ENCODE measurements at regions not wholly inside any gene's neighbourhood (a gene's known extent, or its start where the extent isn't known, plus 50 kb on each side); places are given as distances from the start of the nearest gene placed in this dataset.

DNA sequence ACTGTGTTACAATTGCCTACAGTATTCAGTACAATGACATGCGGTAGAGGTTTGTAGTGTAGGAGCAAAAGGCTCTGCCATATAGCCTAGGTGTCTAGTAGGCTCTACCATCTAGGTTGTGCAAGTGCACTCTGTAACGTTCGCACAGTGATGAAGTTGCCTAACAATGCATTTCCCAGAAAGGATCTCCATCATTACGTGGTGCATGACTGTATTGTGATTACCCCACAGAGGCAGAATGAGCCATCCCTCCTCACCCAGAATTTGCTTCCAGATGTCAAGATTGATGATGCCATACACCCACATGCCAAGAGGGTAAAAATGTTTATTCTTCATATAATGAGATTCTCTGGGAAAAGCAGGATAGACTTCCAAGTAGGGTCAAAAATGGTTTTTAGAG is 199.3 kb upstream of the CTTNBP2NL start:
- no peaks in the 10 kb centered on the region for H3K9me2 ChIP-seq (ENCODE audit: insufficient read depth, low read length)
- no peaks in the 10 kb centered on the region for H3K79me2 ChIP-seq (replicated peaks; ENCODE audit: insufficient read depth, low read length)
- H3F3A ChIP-seq (ENCODE audit: insufficient read depth, low read length, poor library complexity, severe bottlenecking): no peaks in the 10 kb centered on the region
- no peak overlapping the region for H2AFZ ChIP-seq (ENCODE audit: low read depth, low read length)
- TF ChIP-seq EZH2 (IDR thresholded peaks at IDR 0.05; ENCODE audit: borderline replicate concordance, insufficient read depth, low read length, poor library complexity, severe bottlenecking) (no peak), RAD21 (conservative IDR thresholded peaks at IDR 0.05) (no peak), EP300 (conservative IDR thresholded peaks at IDR 0.05; ENCODE audit: poor library complexity, severe bottlenecking) (no peak)
- H4K20me1 ChIP-seq (ENCODE audit: insufficient read depth): no peaks in the 10 kb centered on the region
- H3K27me3 ChIP-seq (ENCODE audit: insufficient read depth, low read depth, low read length): no peaks in the 10 kb centered on the region
- no peaks in the 10 kb centered on the region for H3K9me3 ChIP-seq (ENCODE audit: low read length)
- peak overlapping the region; percentile 7 for H3K4me3 ChIP-seq (ENCODE audit: low read length)
- H3K27ac ChIP-seq (ENCODE audit: low read length): peak overlapping the region; percentile 40
- H3K36me3 ChIP-seq (ENCODE audit: insufficient read depth, low read length): no peaks in the 10 kb centered on the region
- H3K9ac ChIP-seq (ENCODE audit: low read length): no peak overlapping the region
- H3K4me2 ChIP-seq (ENCODE audit: low read length): no peak overlapping the region

DNA sequence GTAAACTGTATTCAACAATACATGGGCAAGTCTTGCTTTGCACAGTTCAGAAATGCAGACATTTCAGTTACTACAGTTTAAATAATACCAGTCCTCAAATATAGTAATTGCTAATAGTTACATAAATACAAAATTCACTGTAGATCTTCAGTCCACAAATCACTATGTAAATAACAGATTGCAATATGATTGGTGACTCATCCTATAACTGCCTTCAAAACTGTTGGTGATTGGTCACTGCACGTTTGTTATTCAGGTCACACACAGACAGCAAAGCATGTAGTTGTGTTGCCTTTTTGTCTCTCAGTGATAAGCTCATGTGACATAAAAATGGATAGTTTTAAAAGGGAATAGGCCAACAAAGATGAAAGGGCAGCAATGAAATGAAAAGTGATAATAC is 186.5 kb upstream of the CTTNBP2NL start:
- H3K4me3 ChIP-seq (ENCODE audit: low read length): no peak overlapping the region

DNA sequence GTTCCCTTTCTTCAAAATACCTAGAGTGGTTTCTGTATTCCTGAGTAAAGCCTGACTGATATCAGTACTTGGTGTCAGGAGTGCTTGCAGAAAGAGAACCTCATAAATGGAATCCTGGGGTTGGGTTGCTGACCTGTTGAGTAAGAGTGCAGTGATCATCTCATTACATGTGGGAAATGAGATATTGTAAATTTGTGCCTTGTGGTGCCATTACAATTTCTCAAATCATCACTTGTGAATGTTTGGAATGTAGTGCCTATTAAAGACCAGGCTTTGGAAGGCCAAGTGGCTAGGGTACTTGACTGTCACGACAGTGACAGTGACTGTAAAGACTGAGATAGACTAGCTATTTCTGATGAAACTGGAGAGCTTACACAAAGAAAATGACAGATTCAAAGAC is 176.7 kb upstream of the CTTNBP2NL start:
- TF ChIP-seq POLR2AphosphoS5 (IDR thresholded peaks at IDR 0.05): no peak
- TF ChIP-seq EP300 (conservative IDR thresholded peaks at IDR 0.05; ENCODE audit: poor library complexity, severe bottlenecking): no peak
- TF ChIP-seq SMC3 (conservative IDR thresholded peaks at IDR 0.05; ENCODE audit: poor library complexity): no peak
- no peak for TF ChIP-seq EZH2 (IDR thresholded peaks at IDR 0.05; ENCODE audit: borderline replicate concordance, insufficient read depth, low read length, poor library complexity, severe bottlenecking)
- TF ChIP-seq, protein P1, sequence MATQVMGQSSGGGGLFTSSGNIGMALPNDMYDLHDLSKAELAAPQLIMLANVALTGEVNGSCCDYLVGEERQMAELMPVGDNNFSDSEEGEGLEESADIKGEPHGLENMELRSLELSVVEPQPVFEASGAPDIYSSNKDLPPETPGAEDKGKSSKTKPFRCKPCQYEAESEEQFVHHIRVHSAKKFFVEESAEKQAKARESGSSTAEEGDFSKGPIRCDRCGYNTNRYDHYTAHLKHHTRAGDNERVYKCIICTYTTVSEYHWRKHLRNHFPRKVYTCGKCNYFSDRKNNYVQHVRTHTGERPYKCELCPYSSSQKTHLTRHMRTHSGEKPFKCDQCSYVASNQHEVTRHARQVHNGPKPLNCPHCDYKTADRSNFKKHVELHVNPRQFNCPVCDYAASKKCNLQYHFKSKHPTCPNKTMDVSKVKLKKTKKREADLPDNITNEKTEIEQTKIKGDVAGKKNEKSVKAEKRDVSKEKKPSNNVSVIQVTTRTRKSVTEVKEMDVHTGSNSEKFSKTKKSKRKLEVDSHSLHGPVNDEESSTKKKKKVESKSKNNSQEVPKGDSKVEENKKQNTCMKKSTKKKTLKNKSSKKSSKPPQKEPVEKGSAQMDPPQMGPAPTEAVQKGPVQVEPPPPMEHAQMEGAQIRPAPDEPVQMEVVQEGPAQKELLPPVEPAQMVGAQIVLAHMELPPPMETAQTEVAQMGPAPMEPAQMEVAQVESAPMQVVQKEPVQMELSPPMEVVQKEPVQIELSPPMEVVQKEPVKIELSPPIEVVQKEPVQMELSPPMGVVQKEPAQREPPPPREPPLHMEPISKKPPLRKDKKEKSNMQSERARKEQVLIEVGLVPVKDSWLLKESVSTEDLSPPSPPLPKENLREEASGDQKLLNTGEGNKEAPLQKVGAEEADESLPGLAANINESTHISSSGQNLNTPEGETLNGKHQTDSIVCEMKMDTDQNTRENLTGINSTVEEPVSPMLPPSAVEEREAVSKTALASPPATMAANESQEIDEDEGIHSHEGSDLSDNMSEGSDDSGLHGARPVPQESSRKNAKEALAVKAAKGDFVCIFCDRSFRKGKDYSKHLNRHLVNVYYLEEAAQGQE (IDR thresholded peaks at IDR 0.05; ENCODE audit: borderline replicate concordance): no peak
- TF ChIP-seq TAF1 (IDR thresholded peaks at IDR 0.05; ENCODE audit: low read depth): no peak
- TF ChIP-seq MXI1 (conservative IDR thresholded peaks at IDR 0.05; ENCODE audit: poor library complexity, severe bottlenecking): no peak
- TF ChIP-seq, protein P2, sequence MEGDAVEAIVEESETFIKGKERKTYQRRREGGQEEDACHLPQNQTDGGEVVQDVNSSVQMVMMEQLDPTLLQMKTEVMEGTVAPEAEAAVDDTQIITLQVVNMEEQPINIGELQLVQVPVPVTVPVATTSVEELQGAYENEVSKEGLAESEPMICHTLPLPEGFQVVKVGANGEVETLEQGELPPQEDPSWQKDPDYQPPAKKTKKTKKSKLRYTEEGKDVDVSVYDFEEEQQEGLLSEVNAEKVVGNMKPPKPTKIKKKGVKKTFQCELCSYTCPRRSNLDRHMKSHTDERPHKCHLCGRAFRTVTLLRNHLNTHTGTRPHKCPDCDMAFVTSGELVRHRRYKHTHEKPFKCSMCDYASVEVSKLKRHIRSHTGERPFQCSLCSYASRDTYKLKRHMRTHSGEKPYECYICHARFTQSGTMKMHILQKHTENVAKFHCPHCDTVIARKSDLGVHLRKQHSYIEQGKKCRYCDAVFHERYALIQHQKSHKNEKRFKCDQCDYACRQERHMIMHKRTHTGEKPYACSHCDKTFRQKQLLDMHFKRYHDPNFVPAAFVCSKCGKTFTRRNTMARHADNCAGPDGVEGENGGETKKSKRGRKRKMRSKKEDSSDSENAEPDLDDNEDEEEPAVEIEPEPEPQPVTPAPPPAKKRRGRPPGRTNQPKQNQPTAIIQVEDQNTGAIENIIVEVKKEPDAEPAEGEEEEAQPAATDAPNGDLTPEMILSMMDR (IDR thresholded peaks at IDR 0.05; ENCODE audit: poor library complexity, severe bottlenecking): no peak
- no peak for TF ChIP-seq RAD21 (conservative IDR thresholded peaks at IDR 0.05)
- Histone ChIP-seq H3K4me3 (ENCODE audit: low read length) (no peak overlapping the region), H3K79me2 (replicated peaks; ENCODE audit: insufficient read depth, low read length) (no peaks in the 10 kb centered on the region), H3K36me3 (ENCODE audit: insufficient read depth, low read length) (no peaks in the 10 kb centered on the region), H3K9me3 (ENCODE audit: low read length) (no peaks in the 10 kb centered on the region), H3K9ac (ENCODE audit: low read length) (no peak overlapping the region), H3F3A (ENCODE audit: insufficient read depth, low read length, poor library complexity, severe bottlenecking) (no peaks in the 10 kb centered on the region), H3K9me2 (ENCODE audit: insufficient read depth, low read length) (no peaks in the 10 kb centered on the region), H2AFZ (ENCODE audit: low read depth, low read length) (no peak overlapping the region), H4K20me1 (ENCODE audit: insufficient read depth) (no peaks in the 10 kb centered on the region), H3K27ac (ENCODE audit: low read length) (no peak overlapping the region), H3K27me3 (ENCODE audit: insufficient read depth, low read depth, low read length) (no peaks in the 10 kb centered on the region), H3K4me2 (ENCODE audit: low read length) (no peak overlapping the region)

More for the DNA sequence above, 186.5 kb upstream of the CTTNBP2NL start:
- Histone ChIP-seq H4K20me1 (ENCODE audit: insufficient read depth) (no peaks in the 10 kb centered on the region), H3K4me2 (ENCODE audit: low read length) (no peak overlapping the region), H3K9ac (ENCODE audit: low read length) (no peak overlapping the region), H2AFZ (ENCODE audit: low read depth, low read length) (no peak overlapping the region), H3K79me2 (replicated peaks; ENCODE audit: insufficient read depth, low read length) (no peaks in the 10 kb centered on the region), H3K27me3 (ENCODE audit: insufficient read depth, low read depth, low read length) (no peaks in the 10 kb centered on the region), H3F3A (ENCODE audit: insufficient read depth, low read length, poor library complexity, severe bottlenecking) (no peaks in the 10 kb centered on the region), H3K9me3 (ENCODE audit: low read length) (peaks cover 4% of the 10 kb centered on the region), H3K27ac (ENCODE audit: low read length) (no peak overlapping the region), H3K9me2 (ENCODE audit: insufficient read depth, low read length) (no peaks in the 10 kb centered on the region), H3K36me3 (ENCODE audit: insufficient read depth, low read length) (no peaks in the 10 kb centered on the region)
- TF ChIP-seq MXI1 (conservative IDR thresholded peaks at IDR 0.05; ENCODE audit: poor library complexity, severe bottlenecking): no peak
- TF ChIP-seq EZH2 (IDR thresholded peaks at IDR 0.05; ENCODE audit: borderline replicate concordance, insufficient read depth, low read length, poor library complexity, severe bottlenecking): no peak
- TF ChIP-seq SMC3 (conservative IDR thresholded peaks at IDR 0.05; ENCODE audit: poor library complexity): no peak
- no peak for TF ChIP-seq EP300 (conservative IDR thresholded peaks at IDR 0.05; ENCODE audit: poor library complexity, severe bottlenecking)
- TF ChIP-seq, protein P2 (IDR thresholded peaks at IDR 0.05; ENCODE audit: poor library complexity, severe bottlenecking): no peak
- TF ChIP-seq POLR2AphosphoS5 (IDR thresholded peaks at IDR 0.05): no peak
